ENCODE measurements at regions not wholly inside any gene's neighbourhood (a gene's known extent, or its start where the extent isn't known, plus 50 kb on each side); places are given as distances from the start of the nearest gene placed in this dataset.

DNA sequence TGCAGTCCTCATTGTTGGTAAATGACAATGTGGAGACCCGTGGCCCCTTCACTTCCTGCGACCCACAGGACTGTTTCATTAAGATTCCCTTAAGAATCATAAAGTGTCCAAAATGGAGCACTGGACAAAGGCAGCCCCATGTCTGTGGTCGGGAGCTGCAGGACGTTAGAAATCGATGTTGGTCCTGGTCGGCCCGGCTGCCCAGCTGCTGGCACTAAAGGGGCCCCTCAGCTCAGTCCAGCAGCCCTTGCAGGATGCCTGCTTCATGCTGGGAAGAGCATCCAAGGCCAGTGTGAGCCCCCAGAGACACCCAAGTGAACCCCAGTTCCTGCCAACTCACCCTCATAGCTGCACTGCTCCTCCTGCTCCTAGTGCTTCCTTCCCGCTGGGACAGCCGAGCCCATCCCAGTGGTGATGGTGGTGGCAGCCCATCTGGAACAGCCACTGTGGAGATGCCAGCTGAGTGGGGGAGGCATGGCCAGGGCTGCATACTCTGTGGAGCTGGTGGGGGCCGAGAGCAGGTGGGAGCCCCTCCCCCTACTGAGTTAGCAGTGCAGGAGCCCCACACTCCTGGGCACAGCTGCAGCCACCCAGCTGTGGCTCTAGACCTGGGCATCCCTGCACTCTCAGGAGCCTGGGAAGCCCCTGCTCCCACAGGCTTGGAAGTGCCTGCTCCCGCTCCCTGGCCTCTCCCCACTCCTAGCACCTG lies 168.0 kb upstream of the IRX2 start:
- Mint-ChIP-seq H3K4me1 (no peaks in the 10 kb centered on the region), H3K9me3 (peaks cover 7 to 14% of the 10 kb centered on the region in 2 donors), H3K27me3 (no peaks in the 10 kb centered on the region), H3K36me3 (no peaks in the 10 kb centered on the region), H3K27ac (no peak overlapping the region), H3K4me3 (no peak overlapping the region)
- ATAC-seq (replicated peaks) (no peak), DNase-seq (no peak)

DNA sequence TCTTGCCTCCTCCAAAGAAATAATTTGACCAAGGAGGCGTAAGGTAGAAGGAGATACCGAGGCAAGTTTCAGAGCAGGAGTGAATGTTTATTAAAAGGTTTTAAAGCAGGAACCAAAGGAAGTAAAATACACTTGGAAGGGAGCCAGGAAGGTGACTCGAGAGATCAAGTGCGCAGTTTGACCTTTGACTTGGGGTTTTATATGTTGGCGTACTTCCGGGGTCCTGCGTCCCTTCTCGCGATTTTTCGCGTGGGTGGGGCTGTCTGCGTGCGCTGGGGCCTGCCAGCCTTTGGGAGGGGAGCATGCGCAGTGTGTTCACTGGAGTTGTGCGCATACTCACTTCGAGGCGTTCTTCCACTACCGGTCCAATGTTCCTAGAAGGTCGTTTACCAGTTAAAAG lies 166.0 kb upstream of the IRX2 start:
- H3K27me3 Mint-ChIP-seq: no peaks in the 10 kb centered on the region

DNA sequence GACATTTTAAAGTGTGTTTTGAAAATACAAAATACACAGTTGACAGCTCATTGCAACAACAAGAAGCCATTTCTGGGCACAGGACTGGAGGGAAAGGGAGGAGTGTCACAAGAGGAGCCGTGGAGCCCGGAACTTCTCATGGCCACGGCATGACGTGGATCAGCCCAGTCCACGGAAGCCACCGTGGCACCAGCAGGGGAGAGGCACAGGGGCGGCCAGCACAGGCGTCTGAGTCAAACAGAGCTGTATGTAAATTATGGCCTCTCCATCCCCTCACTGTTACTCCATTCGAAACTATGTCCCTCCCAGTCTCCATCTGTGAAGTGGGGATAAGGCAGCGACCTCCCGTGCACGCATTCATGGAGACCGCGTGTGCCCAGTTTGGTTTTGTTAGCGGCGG lies 165.6 kb upstream of the IRX2 start:
- H3K27ac Mint-ChIP-seq: no peak overlapping the region
- no peak overlapping the region for H3K4me3 Mint-ChIP-seq
- no peaks in the 10 kb centered on the region for H3K4me1 Mint-ChIP-seq
- H3K36me3 Mint-ChIP-seq: no peaks in the 10 kb centered on the region
- no peak for ATAC-seq (replicated peaks)
- H3K27me3 Mint-ChIP-seq: no peaks in the 10 kb centered on the region
- H3K9me3 Mint-ChIP-seq: peaks cover 11 to 17% of the 10 kb centered on the region in 2 donors
- no peak for DNase-seq

More for the DNA sequence above, 166.0 kb upstream of the IRX2 start:
- H3K4me3 Mint-ChIP-seq: no peak overlapping the region
- no peak for DNase-seq
- H3K27ac Mint-ChIP-seq: no peak overlapping the region
- H3K9me3 Mint-ChIP-seq: peaks cover 11 to 17% of the 10 kb centered on the region in 2 donors
- H3K4me1 Mint-ChIP-seq: no peaks in the 10 kb centered on the region
- no peak for ATAC-seq (replicated peaks)
- H3K36me3 Mint-ChIP-seq: no peaks in the 10 kb centered on the region

DNA sequence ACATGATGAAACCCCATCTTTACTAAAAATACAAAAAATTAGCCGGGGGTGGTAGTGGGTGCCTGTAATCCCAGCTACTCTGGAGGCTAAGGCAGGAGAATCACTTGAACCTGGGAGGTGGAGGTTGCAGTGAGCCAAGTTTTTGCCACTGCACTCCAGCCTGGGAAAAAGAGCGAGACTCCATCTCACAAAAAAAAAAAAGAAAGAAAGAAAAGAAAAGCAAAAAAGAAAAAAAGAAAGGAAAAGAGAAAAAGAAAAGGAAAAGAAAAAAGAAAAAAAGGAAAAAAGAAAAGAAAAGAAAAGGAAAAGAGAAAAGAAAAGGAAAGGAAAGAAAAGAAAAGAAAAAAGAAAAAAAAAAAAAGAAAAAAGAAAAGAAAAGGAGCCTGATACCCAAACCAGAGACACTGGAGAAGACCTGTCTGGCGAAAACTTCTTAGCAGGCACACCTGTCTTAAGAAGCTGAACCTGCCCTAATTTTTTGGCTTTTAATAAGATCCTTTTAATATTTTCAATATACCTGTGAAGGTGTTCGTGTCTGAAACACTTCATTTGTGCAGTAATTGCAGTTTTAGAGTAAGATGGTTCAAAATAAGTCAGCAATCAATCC lies 164.7 kb upstream of the IRX2 start:
- H3K9me3 Mint-ChIP-seq: peaks cover 11 to 16% of the 10 kb centered on the region in 2 donors

DNA sequence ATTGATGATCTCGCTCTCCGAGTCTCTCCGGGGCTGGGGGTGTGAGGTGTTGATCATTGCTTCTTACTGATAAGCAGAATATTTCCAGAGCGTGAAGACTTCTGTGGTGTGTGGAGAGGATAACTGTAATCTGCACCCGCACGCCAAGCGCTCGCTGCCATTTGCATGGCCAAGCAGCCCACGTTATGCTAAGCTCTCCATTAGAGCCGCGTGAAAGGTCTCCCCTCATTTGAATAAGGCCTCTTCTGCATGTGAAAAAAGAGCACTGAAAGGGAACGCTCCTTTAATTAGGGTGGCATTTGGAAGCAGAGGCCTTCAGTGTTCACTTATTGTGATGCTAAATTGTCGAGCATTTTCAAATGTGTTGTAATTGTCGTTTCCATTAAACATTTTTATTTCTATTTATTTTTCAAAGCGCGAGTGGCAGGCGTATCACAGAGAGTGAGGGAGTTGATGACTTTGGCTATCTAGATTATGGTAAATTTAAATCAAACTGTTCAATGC lies 163.6 kb upstream of the IRX2 start:
- no peak overlapping the region for H3K27ac Mint-ChIP-seq
- H3K27me3 Mint-ChIP-seq: no peaks in the 10 kb centered on the region
- peaks cover 7 to 10% of the 10 kb centered on the region in 2 donors for H3K9me3 Mint-ChIP-seq
- H3K4me3 Mint-ChIP-seq: no peak overlapping the region
- ATAC-seq (replicated peaks): no peak
- no peak for DNase-seq
- no peaks in the 10 kb centered on the region for H3K4me1 Mint-ChIP-seq
- H3K36me3 Mint-ChIP-seq: no peaks in the 10 kb centered on the region

More for the DNA sequence above, 164.7 kb upstream of the IRX2 start:
- H3K4me3 Mint-ChIP-seq: no peak overlapping the region
- H3K36me3 Mint-ChIP-seq: no peaks in the 10 kb centered on the region
- no peak for ATAC-seq (replicated peaks)
- no peaks in the 10 kb centered on the region for H3K4me1 Mint-ChIP-seq
- no peak overlapping the region for H3K27ac Mint-ChIP-seq
- no peaks in the 10 kb centered on the region for H3K27me3 Mint-ChIP-seq
- no peak for DNase-seq

DNA sequence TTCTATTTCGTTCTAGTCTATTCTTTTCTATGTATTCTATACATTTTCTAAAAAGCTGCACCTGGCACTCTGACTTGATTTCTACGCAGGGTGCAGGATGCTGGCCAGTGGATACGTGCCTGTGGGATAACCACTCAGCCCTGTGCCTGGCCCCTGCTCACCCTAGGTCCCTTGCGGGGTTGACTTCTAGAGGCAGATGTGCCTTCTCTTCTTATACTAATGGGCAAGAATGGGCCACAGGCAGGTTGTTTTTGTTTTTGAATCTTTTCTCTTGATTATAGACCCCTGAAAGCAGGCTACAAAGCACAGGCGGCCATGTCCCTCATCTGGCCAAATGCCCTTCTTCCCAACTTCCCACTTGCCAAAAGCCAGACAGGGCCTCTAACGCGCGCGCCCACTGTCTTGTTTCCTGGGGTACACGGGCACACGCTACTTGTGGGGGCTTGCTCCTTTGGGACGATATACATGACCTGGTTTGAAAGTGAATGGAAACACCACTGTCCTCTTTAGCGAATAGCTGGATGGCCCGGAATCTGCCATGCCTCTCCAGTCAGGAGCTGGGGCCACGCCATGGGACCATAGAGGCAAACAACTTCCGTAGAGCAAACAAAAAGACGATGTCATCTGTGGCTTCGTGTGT lies 162.7 kb upstream of the IRX2 start:
- H3K9me3 Mint-ChIP-seq: peaks cover 7 to 10% of the 10 kb centered on the region in 2 donors
- no peak overlapping the region for H3K4me3 Mint-ChIP-seq
- H3K4me1 Mint-ChIP-seq: no peaks in the 10 kb centered on the region
- no peak overlapping the region for H3K27ac Mint-ChIP-seq
- no peaks in the 10 kb centered on the region for H3K36me3 Mint-ChIP-seq
- no peak for ATAC-seq (replicated peaks)
- no peaks in the 10 kb centered on the region for H3K27me3 Mint-ChIP-seq
- DNase-seq: no peak

DNA sequence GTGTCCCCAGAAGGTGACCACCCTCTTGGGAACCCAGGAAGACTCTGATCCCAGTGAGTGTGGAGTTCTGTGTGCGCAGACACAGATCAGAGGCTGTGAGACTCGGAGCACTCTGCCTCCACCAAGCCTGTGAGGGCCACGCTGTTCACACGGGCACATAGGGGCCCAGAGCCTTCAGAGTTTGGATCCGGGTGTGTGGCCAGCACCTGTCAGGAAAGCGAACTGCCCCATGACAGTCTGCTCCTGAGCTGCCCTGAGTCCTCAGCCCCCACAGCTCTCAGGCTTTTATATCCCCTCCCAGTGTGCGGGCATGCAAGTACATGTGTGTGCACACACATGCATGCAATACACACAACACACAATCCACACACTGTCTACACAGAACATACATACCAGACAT lies 161.8 kb upstream of the IRX2 start:
- no peaks in the 10 kb centered on the region for H3K36me3 Mint-ChIP-seq

DNA sequence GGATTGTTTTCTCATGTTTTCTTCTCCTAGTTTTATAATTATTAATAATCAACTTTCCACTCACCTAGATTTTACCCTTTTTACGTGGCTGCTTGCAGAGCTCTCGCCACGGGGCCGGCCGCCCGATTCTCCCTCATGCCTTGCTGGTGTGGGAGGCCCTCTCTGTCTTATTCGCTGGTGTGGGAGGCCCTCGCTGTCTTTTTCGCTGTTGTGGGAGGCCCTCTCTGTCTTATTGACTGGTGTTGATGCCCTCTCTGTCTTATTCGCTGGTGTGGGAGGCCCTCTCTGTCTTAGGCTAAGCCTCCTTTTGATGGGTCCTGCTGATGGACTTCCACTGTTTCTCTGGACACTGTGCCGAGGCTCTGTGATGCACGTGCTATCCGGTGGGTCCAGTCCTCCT lies 161.3 kb upstream of the IRX2 start:
- Mint-ChIP-seq H3K4me3 (no peak overlapping the region), H3K27me3 (no peaks in the 10 kb centered on the region), H3K4me1 (no peaks in the 10 kb centered on the region), H3K27ac (no peak overlapping the region), H3K36me3 (no peaks in the 10 kb centered on the region), H3K9me3 (peaks cover 7 to 10% of the 10 kb centered on the region in 2 donors)
- ATAC-seq (replicated peaks) (no peak), DNase-seq (no peak)

More for the DNA sequence above, 161.8 kb upstream of the IRX2 start:
- Mint-ChIP-seq H3K4me3 (no peak overlapping the region), H3K27ac (no peak overlapping the region), H3K9me3 (peaks cover 7 to 10% of the 10 kb centered on the region in 2 donors), H3K27me3 (no peaks in the 10 kb centered on the region), H3K4me1 (no peaks in the 10 kb centered on the region)
- DNase-seq (no peak), ATAC-seq (replicated peaks) (no peak)

DNA sequence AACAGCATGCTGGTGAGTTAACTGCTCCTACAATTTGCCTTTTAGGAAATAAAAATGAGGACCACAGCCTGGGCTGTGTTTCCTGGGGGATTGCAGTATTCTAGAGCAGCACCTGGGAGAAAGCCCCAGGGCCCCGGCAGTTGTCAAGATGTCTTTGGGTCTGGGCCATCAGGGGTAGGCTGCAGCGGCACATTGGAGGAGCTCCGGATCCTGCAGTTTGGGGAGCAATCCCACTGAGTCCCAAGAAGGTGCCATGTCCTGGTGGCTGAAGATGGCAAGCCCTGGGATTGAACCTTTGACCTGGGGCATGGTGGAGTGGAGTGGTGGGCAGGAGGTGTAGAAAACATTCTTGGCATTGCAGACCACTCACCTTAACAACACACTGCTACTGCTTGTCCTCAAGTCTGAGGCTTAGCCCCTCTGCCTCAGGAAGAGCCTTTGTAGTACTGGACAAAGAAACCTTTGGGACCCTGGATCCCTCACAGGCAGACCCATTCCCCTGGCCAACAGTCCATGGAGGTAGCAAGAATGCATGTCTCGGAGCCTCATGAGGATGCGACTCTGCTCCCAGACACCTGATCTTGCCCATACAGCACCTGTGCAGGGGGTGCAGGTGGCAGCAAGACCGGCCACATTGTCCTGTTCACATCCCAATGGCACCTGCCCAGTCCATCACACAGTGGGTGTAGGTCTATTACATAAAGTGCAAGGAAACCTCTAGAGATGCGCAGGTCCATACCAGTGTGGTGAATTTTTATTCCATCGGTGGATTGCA lies 159.1 kb upstream of the IRX2 start:
- ATAC-seq (replicated peaks) (no peak), DNase-seq (no peak)
- Mint-ChIP-seq H3K4me3 (no peak overlapping the region), H3K27me3 (no peaks in the 10 kb centered on the region), H3K9me3 (peaks cover 7 to 11% of the 10 kb centered on the region in 2 donors), H3K27ac (no peak overlapping the region), H3K36me3 (no peaks in the 10 kb centered on the region), H3K4me1 (no peaks in the 10 kb centered on the region)

DNA sequence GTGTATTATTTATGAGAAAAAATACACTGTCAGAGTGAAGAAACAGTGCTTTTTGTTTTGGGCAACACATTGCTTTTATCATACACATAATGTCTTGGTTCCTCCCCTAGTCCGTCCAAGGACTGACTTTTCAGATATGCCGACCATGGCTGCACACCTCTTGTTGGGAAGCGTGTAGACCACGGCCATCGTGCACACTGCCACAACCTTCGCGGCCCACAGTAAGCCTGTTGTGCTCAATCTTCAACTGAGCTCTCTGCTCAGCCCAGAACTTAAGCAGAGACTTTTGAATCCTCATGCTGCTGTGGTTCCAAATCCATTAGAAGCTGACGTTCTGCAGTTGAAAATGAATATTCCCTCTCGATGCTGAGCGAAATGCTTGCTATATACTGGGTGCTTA lies 157.6 kb upstream of the IRX2 start:
- no peaks in the 10 kb centered on the region for H3K36me3 Mint-ChIP-seq
- no peaks in the 10 kb centered on the region for H3K4me1 Mint-ChIP-seq

DNA sequence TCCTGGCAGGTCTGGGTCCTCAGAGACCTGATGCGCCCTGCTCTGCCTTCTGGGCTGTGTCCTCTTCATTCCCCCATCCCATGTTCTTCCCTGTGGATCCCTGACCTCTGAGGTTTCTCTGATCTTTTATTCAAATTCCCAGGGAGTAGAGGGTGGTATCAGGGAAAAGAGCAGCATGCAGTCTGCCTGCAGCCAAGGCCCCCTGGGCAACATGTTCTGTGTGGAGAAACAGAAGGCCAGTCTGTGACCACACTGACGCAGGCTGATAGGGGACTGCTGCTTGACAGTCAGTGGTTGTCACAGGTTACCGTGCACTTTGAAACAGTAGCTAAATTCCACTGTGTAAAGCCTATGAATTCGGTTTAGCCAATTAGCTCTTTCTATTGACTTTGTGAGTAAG lies 156.6 kb upstream of the IRX2 start:
- Mint-ChIP-seq H3K9me3 (peaks cover 0 to 6% of the 10 kb centered on the region in 2 donors), H3K36me3 (no peaks in the 10 kb centered on the region), H3K4me3 (no peak overlapping the region), H3K27me3 (no peaks in the 10 kb centered on the region), H3K27ac (no peak overlapping the region), H3K4me1 (no peaks in the 10 kb centered on the region)
- DNase-seq (no peak), ATAC-seq (replicated peaks) (no peak)

More for the DNA sequence above, 157.6 kb upstream of the IRX2 start:
- peaks cover 4 to 6% of the 10 kb centered on the region in 2 donors for H3K9me3 Mint-ChIP-seq
- no peak overlapping the region for H3K4me3 Mint-ChIP-seq
- H3K27me3 Mint-ChIP-seq: no peaks in the 10 kb centered on the region
- H3K27ac Mint-ChIP-seq: no peak overlapping the region
- ATAC-seq (replicated peaks): no peak
- DNase-seq: no peak

DNA sequence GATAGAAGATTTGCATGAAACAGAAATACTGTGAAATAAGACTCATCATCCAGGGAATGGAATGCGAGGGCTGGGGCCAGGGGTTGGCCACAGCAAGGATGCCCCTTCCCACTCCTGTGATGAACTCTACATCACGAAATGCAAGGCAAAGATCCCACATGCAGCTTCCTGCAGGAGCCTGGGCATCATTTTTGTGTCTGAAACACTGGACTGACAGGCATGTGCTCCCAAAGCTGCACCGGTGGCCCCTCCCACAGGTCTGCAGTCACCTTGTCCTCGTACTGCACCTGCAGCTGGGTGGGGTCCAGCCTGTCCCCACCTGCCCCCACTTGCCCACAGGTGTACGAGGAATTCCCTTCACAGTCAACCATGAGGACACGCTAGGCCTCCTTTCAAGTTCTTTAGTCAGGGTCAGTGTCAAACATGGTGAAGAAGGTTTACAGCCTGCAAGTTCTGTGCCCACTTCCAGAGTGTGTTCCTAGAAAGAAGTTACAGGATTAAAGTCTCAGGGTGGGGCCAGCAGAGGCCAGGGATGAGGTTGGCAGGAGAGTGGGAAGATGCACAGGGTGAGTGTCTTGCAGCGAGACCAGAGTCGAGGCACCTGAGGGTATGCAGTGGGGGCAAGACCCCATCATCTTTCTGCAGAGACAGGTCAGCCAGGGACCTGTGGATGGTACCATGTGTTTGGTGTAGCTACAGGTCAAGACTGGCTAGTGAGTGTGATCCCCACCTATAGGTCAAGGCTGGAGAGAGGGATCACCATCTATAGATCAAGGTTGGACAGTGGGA lies 155.0 kb upstream of the IRX2 start:
- H3K4me3 Mint-ChIP-seq: no peak overlapping the region
- H3K9me3 Mint-ChIP-seq: peaks cover 0 to 4% of the 10 kb centered on the region in 2 donors
- H3K4me1 Mint-ChIP-seq: no peaks in the 10 kb centered on the region
- DNase-seq (no peak), ATAC-seq (replicated peaks) (no peak)
- H3K27me3 Mint-ChIP-seq: no peaks in the 10 kb centered on the region
- H3K36me3 Mint-ChIP-seq: no peaks in the 10 kb centered on the region
- H3K27ac Mint-ChIP-seq: no peak overlapping the region

DNA sequence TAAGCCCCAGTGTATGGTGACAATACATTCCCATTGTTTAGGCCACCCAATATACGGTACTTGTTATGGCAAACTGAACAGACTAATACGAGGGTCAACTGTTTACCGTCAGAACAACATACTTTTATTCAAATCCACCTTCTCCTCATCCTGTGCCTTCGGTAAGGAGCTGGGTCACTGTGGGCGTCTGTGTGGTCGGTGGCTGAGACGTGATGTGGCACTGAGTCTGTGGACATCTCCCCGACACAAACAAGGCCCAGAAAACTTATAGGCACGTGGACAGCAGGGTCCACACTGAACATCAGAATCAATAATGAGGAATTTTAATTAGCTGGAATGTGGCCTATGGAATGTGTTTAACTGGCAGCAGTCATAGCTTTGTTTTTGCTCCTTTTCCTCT lies 154.3 kb upstream of the IRX2 start:
- no peak for ATAC-seq (replicated peaks)
- no peak overlapping the region for H3K4me3 Mint-ChIP-seq
- H3K9me3 Mint-ChIP-seq: peaks cover 2 to 6% of the 10 kb centered on the region in 2 donors
- no peak for DNase-seq
- no peaks in the 10 kb centered on the region for H3K4me1 Mint-ChIP-seq
- no peaks in the 10 kb centered on the region for H3K36me3 Mint-ChIP-seq
- no peaks in the 10 kb centered on the region for H3K27me3 Mint-ChIP-seq
- no peak overlapping the region for H3K27ac Mint-ChIP-seq

DNA sequence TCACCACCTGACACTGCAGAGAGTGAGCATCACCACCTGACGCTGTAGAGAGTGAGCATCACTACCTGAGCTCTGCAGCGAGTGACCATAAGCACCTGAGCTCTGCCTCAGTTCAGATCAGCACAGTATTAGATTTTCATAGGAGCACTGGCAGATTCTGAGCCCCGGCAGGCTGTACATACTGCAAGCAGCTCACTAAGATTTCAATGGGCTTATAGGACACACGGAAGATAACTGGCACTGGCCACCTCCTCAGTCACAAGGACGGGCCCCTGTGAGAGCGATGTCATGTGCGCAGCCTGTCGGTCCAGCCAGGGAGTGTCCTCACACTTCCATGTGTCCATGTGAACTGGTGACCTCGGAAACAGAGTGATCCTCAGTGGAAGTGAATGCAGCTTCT lies 153.5 kb upstream of the IRX2 start:
- H3K36me3 Mint-ChIP-seq: no peaks in the 10 kb centered on the region
- H3K27me3 Mint-ChIP-seq: no peaks in the 10 kb centered on the region
- H3K9me3 Mint-ChIP-seq: peaks cover 7 to 10% of the 10 kb centered on the region in 2 donors
- no peak overlapping the region for H3K4me3 Mint-ChIP-seq
- no peak overlapping the region for H3K27ac Mint-ChIP-seq
- DNase-seq (no peak), ATAC-seq (replicated peaks) (no peak)
- H3K4me1 Mint-ChIP-seq: no peaks in the 10 kb centered on the region
